Naive thymus-derived CD4-positive, alpha-beta T cell (primary cell): ENCODE measurements at regions not wholly inside any gene's neighbourhood (a gene's known extent, or its start where the extent isn't known, plus 50 kb on each side); places are given as distances from the start of the nearest gene placed in this dataset.

Experiments used
- ATAC-seq: fragments of 150-1000 bp; cut with Tn5 transposase; 2 replicates; pipeline ENCODE4 v1.10.0; 2021; ENCODE audit warnings: mild to moderate bottlenecking, moderate library complexity
- CTCF ChIA-PET: fragments of 350-600 bp; sonication (Branson Sonifier 250); formaldehyde crosslinking; loops from one replicate; lab custom pipeline; 2021; ENCODE audit warnings: antibody characterized with exemption; lab: Charles Lee
- POLR2A ChIA-PET: fragments of 350-600 bp; sonication (Branson Sonifier 250); formaldehyde crosslinking; loops from one replicate; lab custom pipeline; 2021; ENCODE audit warnings: antibody characterized with exemption, inconsistent platforms; lab: Charles Lee
- DNase-seq, 9 donors: peaks; one replicate each; pipeline versions ENCODE4 v3.0.0 to v3.0.0-alpha.2; 2020 to 2022; ENCODE audit warnings: mixed read lengths in 1 of 9
- H3K27ac ChIP-seq: one replicate; pipeline ENCODE4 v1.7.0; 2013; ENCODE audit warnings: mild to moderate bottlenecking, low read depth, low read length, moderate library complexity
- H3K27me3 ChIP-seq, 2 donors: one replicate each; pipeline ENCODE4 v1.7.0; 2013; ENCODE audit warnings: low read length in 2 of 2, mild to moderate bottlenecking in 2 of 2, moderate library complexity in 2 of 2; ENCODE audit not compliant: control insufficient read depth in 2 of 2, insufficient read depth in 2 of 2
- H3K36me3 ChIP-seq, 3 experiments: 1 replicate in 2 of 3; 2 replicates in 1 of 3; pipeline ENCODE4 v1.7.0; 2013; ENCODE audit warnings: low read length in 3 of 3, mild to moderate bottlenecking in 3 of 3, moderate library complexity in 1 of 3; ENCODE audit not compliant: insufficient read depth in 3 of 3, control insufficient read depth in 2 of 3
- H3K4me1 ChIP-seq, 2 donors: one replicate each; pipeline ENCODE4 v1.7.0; 2013; ENCODE audit warnings: low read length in 2 of 2, mild to moderate bottlenecking in 2 of 2, moderate library complexity in 1 of 2; ENCODE audit not compliant: control insufficient read depth in 2 of 2, insufficient read depth in 2 of 2
- H3K4me3 ChIP-seq: 2 replicates; pipeline ENCODE4 v1.7.0; 2013; ENCODE audit warnings: mild to moderate bottlenecking, low read length
- H3K9me3 ChIP-seq, 3 experiments: 1 replicate in 2 of 3; 2 replicates in 1 of 3; pipeline ENCODE4 v1.7.0; 2013; ENCODE audit warnings: low read length in 3 of 3; ENCODE audit not compliant: control insufficient read depth in 2 of 3
- H3K27ac Mint-ChIP-seq, 9 donors: one replicate each; pipeline ENCODE4 v1.8.0; 2020 to 2022; ENCODE audit warnings: mixed read lengths in 9 of 9, mild to moderate bottlenecking in 8 of 9, moderate library complexity in 5 of 9, inconsistent platforms in 2 of 9
- H3K27me3 Mint-ChIP-seq, 5 donors: one replicate each; pipeline ENCODE4 v1.8.0; 2021 to 2022; ENCODE audit warnings: mixed read lengths in 5 of 5, mild to moderate bottlenecking in 1 of 5
- H3K36me3 Mint-ChIP-seq, 5 donors: one replicate each; pipeline ENCODE4 v1.8.0; 2020 to 2022; ENCODE audit warnings: mixed read lengths in 5 of 5, mild to moderate bottlenecking in 3 of 5, inconsistent platforms in 1 of 5
- H3K4me1 Mint-ChIP-seq, 7 donors: one replicate each; pipeline ENCODE4 v1.8.0; 2020 to 2022; ENCODE audit warnings: mixed read lengths in 7 of 7, mild to moderate bottlenecking in 3 of 7, inconsistent platforms in 1 of 7
- H3K4me3 Mint-ChIP-seq, 10 donors: one replicate each; pipeline ENCODE4 v1.8.0; 2020 to 2022; ENCODE audit warnings: mild to moderate bottlenecking in 10 of 10, mixed read lengths in 10 of 10, moderate library complexity in 6 of 10, inconsistent platforms in 2 of 10
- H3K9me3 Mint-ChIP-seq, 11 donors: one replicate each; pipeline ENCODE4 v1.8.0; 2020 to 2022; ENCODE audit warnings: mixed read lengths in 11 of 11, mild to moderate bottlenecking in 4 of 11, inconsistent platforms in 1 of 11, moderate library complexity in 1 of 11
- intact Hi-C, 2 donors: fragments of 100-400 bp; cut with micrococcal nuclease; formaldehyde crosslinking; loops; one replicate each; pipeline ENCODE4 v1.15.1; 2023

- Histone ChIP-seq H3K27ac (no peak overlapping the region), H3K27me3 (no peaks in the 10 kb centered on the region), H3K9me3 (no peaks in the 10 kb centered on the region), H3K4me1 (no peaks in the 10 kb centered on the region), H3K4me3 (no peak overlapping the region), H3K36me3 (no peaks in the 10 kb centered on the region)
- DNase-seq = no peak
- no peak for ATAC-seq
- ChIA-PET CTCF (no interaction called here), POLR2A (no interaction called here)
- H3K4me3 Mint-ChIP-seq = no peak overlapping the region
- H3K4me1 Mint-ChIP-seq = no peaks in the 10 kb centered on the region
- no peaks in the 10 kb centered on the region for H3K27me3 Mint-ChIP-seq
- intact Hi-C loops = no loop called here
- H3K36me3 Mint-ChIP-seq = no peaks in the 10 kb centered on the region
- H3K9me3 Mint-ChIP-seq = peaks cover 0 to 12% (median 0%) of the 10 kb centered on the region in 11 donors
- H3K27ac Mint-ChIP-seq = no peak overlapping the region
Measured at GRCh38 chr13:63367522-63368198, 1952.0 kb upstream of the PCDH20 start.

- Histone ChIP-seq H3K27me3 (no peaks in the 10 kb centered on the region), H3K4me1 (no peaks in the 10 kb centered on the region), H3K9me3 (no peaks in the 10 kb centered on the region), H3K36me3 (no peaks in the 10 kb centered on the region), H3K4me3 (no peak overlapping the region), H3K27ac (no peak overlapping the region)
- Mint-ChIP-seq H3K27me3 (no peaks in the 10 kb centered on the region), H3K27ac (no peak overlapping the region), H3K4me3 (no peak overlapping the region), H3K9me3 (peaks cover 0 to 12% (median 0%) of the 10 kb centered on the region in 11 donors), H3K4me1 (no peaks in the 10 kb centered on the region), H3K36me3 (no peaks in the 10 kb centered on the region)
- POLR2A ChIA-PET = no interaction called here
- intact Hi-C loops = no loop called here
- ATAC-seq (no peak), DNase-seq (no peak)
- CTCF ChIA-PET = no interaction called here
Measured at GRCh38 chr13:63364159-63364558, 1948.5 kb upstream of the PCDH20 start.

DNA sequence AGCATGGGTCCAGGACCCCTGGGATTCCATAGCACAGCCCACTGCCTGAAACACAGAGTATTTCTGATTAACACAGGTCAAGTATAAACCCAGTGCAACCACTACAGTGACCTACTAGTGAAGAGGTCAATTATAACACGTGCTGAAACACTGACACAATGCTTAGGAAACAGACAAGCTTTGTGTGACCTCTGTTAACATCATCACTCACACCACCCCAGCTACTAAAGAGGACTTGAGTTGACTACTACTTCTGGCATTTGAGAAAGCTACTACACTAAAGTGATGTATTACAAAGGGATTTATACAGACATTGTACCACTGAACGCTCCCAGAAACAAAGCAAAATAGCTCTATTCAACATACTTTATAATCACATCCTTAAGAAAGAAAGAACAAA, 1935.9 kb upstream of the PCDH20 start:
- Mint-ChIP-seq H3K36me3 (no peaks in the 10 kb centered on the region), H3K4me3 (no peak overlapping the region), H3K4me1 (no peaks in the 10 kb centered on the region), H3K27me3 (no peaks in the 10 kb centered on the region), H3K9me3 (peaks cover 3 to 17% (median 5%) of the 10 kb centered on the region in 11 donors), H3K27ac (no peak overlapping the region)
- ChIA-PET POLR2A (no interaction called here), CTCF (no interaction called here)
- Histone ChIP-seq H3K27me3 (no peaks in the 10 kb centered on the region), H3K27ac (no peak overlapping the region), H3K4me3 (no peak overlapping the region), H3K36me3 (no peaks in the 10 kb centered on the region), H3K4me1 (no peaks in the 10 kb centered on the region), H3K9me3 (no peaks in the 10 kb centered on the region)
- intact Hi-C loops = no loop called here
- ATAC-seq = no peak
- no peak for DNase-seq

DNA sequence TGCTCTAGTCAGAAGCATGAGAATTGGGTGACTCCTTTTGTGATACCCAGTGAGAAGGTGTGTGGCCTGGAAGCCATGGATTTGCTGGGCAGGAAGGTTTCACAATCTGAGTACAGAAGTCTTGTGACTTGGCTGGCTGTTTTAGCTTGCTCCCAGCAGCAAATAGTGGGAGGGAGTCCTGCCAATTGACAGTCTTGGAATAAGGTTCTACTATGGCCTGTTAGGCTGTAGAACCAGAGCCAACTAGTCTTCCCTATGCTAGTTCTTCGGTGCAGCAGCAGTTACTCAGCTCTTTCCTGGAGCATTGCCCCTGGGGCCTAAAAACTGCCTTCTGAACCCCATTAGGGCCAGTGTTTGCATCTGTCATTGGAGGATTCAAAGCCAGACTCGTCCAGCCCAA, 1935.4 kb upstream of the PCDH20 start:
- H3K36me3 ChIP-seq = no peaks in the 10 kb centered on the region
- ChIA-PET POLR2A (no interaction called here), CTCF (no interaction called here)
- Mint-ChIP-seq H3K27me3 (no peaks in the 10 kb centered on the region), H3K9me3 (peaks cover 4 to 17% (median 5%) of the 10 kb centered on the region in 11 donors), H3K4me1 (no peaks in the 10 kb centered on the region), H3K27ac (no peak overlapping the region), H3K36me3 (no peaks in the 10 kb centered on the region), H3K4me3 (no peak overlapping the region)
- no peaks in the 10 kb centered on the region for H3K4me1 ChIP-seq
- H3K9me3 ChIP-seq = no peaks in the 10 kb centered on the region
- intact Hi-C loops = no loop called here
- no peak overlapping the region for H3K4me3 ChIP-seq
- H3K27me3 ChIP-seq = no peaks in the 10 kb centered on the region
- ATAC-seq = no peak
- H3K27ac ChIP-seq = no peak overlapping the region
- no peak for DNase-seq

GRCh38 chr13:63345835-63346234, 1930.2 kb upstream of the PCDH20 start:
- H3K27ac Mint-ChIP-seq = no peak overlapping the region
- intact Hi-C loops = no loop called here
- no peaks in the 10 kb centered on the region for H3K36me3 ChIP-seq
- H3K9me3 ChIP-seq = no peaks in the 10 kb centered on the region
- H3K36me3 Mint-ChIP-seq = no peaks in the 10 kb centered on the region
- no peak overlapping the region for H3K4me3 ChIP-seq
- H3K27me3 Mint-ChIP-seq = no peaks in the 10 kb centered on the region
- peaks cover 0 to 24% (median 7%) of the 10 kb centered on the region in 11 donors for H3K9me3 Mint-ChIP-seq
- H3K4me1 ChIP-seq = no peaks in the 10 kb centered on the region
- H3K4me3 Mint-ChIP-seq = no peak overlapping the region
- DNase-seq (no peak), ATAC-seq (no peak)
- H3K27ac ChIP-seq = no peak overlapping the region
- H3K27me3 ChIP-seq = no peaks in the 10 kb centered on the region
- no peaks in the 10 kb centered on the region for H3K4me1 Mint-ChIP-seq
- ChIA-PET CTCF (no interaction called here), POLR2A (no interaction called here)

GRCh38 chr13:63344711-63345110, 1929.1 kb upstream of the PCDH20 start:
- Histone ChIP-seq H3K27me3 (no peaks in the 10 kb centered on the region), H3K4me3 (no peak overlapping the region), H3K36me3 (no peaks in the 10 kb centered on the region), H3K4me1 (no peaks in the 10 kb centered on the region), H3K27ac (no peak overlapping the region), H3K9me3 (no peaks in the 10 kb centered on the region)
- intact Hi-C loops = no loop called here
- ChIA-PET CTCF (no interaction called here), POLR2A (interaction anchor here (0.7 kb wide), 1 partner anchor 121 kb away, joined by 3 read pairs; no protein-coding TSS in a partner anchor)
- Mint-ChIP-seq H3K4me3 (no peak overlapping the region), H3K9me3 (peaks cover 0 to 17% (median 6%) of the 10 kb centered on the region in 11 donors), H3K27ac (no peak overlapping the region), H3K27me3 (no peaks in the 10 kb centered on the region), H3K36me3 (no peaks in the 10 kb centered on the region), H3K4me1 (no peaks in the 10 kb centered on the region)
- DNase-seq (no peak), ATAC-seq (no peak)

DNA sequence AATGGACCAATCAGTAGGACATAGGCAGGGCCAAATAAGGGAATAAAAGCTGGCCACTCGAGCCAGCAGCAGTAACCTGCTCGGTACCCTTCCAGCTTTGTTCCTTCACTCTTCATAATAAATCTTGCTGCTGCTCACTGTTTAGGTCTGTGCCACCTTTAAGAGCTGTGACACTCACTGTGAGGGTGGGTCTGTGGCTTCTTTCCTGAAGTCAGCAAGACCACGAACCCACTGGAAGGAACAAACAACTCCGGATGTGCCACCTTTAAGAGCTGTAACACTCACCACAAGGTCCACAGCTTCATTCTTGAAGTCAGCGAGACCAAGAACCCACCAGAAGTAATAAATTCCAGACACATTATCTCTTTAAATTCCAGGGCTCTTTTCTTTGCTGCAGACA, 1922.3 kb upstream of the PCDH20 start:
- ATAC-seq (no peak), DNase-seq (no peak)
- ChIA-PET POLR2A (no interaction called here), CTCF (no interaction called here)
- H3K9me3 ChIP-seq = peaks cover 0 to 8% (median 3%) of the 10 kb centered on the region in 3 experiments
- H3K27me3 ChIP-seq = no peaks in the 10 kb centered on the region
- Mint-ChIP-seq H3K27me3 (no peaks in the 10 kb centered on the region), H3K4me1 (no peaks in the 10 kb centered on the region), H3K36me3 (no peaks in the 10 kb centered on the region), H3K9me3 (peaks cover 7 to 29% (median 12%) of the 10 kb centered on the region in 11 donors), H3K4me3 (no peak overlapping the region), H3K27ac (no peak overlapping the region)
- no peaks in the 10 kb centered on the region for H3K36me3 ChIP-seq
- H3K4me1 ChIP-seq = no peaks in the 10 kb centered on the region
- H3K27ac ChIP-seq = no peak overlapping the region
- intact Hi-C loops = no loop called here
- no peak overlapping the region for H3K4me3 ChIP-seq
